ENCODE measurements at regions not wholly inside any gene's neighbourhood (a gene's known extent, or its start where the extent isn't known, plus 50 kb on each side); places are given as distances from the start of the nearest gene placed in this dataset.

- H2BK15ac ChIP-seq (ENCODE audit: low read length): peak overlapping the region; percentile 4
- no peak overlapping the region for H3K4me2 ChIP-seq (ENCODE audit: insufficient read depth, low read length, poor library complexity, severe bottlenecking)
- H3K4ac ChIP-seq (ENCODE audit: low read length): no peak overlapping the region
- peak overlapping the region; percentile 76 for H3K18ac ChIP-seq (ENCODE audit: low read length)
- peak overlapping the region; percentile 87 for H2AFZ ChIP-seq (ENCODE audit: low read length)
- no peaks in the 10 kb centered on the region for H3K9me3 ChIP-seq (replicated peaks in 1 of 2; ENCODE audit: control insufficient read depth in 2 of 2, insufficient read depth in 1 of 2, low read depth in 1 of 2, low read length in 2 of 2)
- H4K91ac ChIP-seq (ENCODE audit: low read depth, low read length, poor library complexity): no peak overlapping the region
- no peak overlapping the region for H3K27ac ChIP-seq (replicated peaks; ENCODE audit: low read length)
- H3K79me1 ChIP-seq (ENCODE audit: low read depth, low read length): no peaks in the 10 kb centered on the region
- no peaks in the 10 kb centered on the region for H3K27me3 ChIP-seq (ENCODE audit: control insufficient read depth in 3 of 3, insufficient read depth in 3 of 3, low read depth in 1 of 3, low read length in 3 of 3)
- H3K23ac ChIP-seq (ENCODE audit: low read depth, low read length, poor library complexity): no peak overlapping the region
- no CpG with 5 or more reads among the region's 21 CpGs for WGBS, 2 donors (ENCODE audit: extremely low coverage in 2 of 2, insufficient read length in 2 of 2, insufficient replicate concordance in 1 of 2)
- H3K14ac ChIP-seq (ENCODE audit: low read length): no peak overlapping the region
- H3K4me1 ChIP-seq (ENCODE audit: control insufficient read depth in 2 of 2, insufficient read depth in 1 of 2, low read depth in 1 of 2, low read length in 2 of 2): peaks cover 4 to 5% of the 10 kb centered on the region in 2 donors
- H2BK12ac ChIP-seq (ENCODE audit: low read length): no peak overlapping the region
- no peak overlapping the region for H3K4me3 ChIP-seq (ENCODE audit: low read length in 2 of 2)
- no peak overlapping the region for H2AK5ac ChIP-seq (ENCODE audit: low read depth, low read length)
- no peak overlapping the region for H3K9ac ChIP-seq (ENCODE audit: low read depth, low read length, poor library complexity)
- no peak overlapping the region for H4K8ac ChIP-seq (ENCODE audit: low read depth, low read length)
- no peak overlapping the region for H2BK5ac ChIP-seq (ENCODE audit: low read length)
- H2BK120ac ChIP-seq (ENCODE audit: low read depth, low read length): no peak overlapping the region
- no peaks in the 10 kb centered on the region for H3K36me3 ChIP-seq (replicated peaks in 1 of 2; ENCODE audit: control insufficient read depth in 2 of 2, insufficient read depth in 2 of 2, low read length in 2 of 2)
- no peak for DNase-seq (ENCODE audit: low spot score)
Observed at GRCh38 chr20:50285376-50286173, 94.9 kb downstream of the CEBPB start.

DNA sequence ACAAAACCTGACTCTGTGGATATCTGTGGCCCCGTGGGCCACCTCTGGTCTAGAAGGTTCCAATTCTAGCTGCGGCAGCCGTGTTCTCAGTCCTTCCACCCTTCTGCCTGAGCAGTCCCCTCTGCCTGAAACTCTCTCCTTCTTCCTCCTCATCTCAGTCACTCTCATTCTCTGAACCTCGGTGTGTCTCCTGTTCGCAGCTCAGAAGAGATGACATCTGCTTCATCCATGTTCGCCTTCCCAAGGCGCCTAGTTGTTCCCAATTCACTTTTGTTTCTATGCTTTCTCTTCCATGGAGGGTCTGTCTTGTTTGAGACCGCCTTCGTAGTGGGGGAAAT is 95.5 kb downstream of the CEBPB start:
- Histone ChIP-seq H3K4me2 (ENCODE audit: insufficient read depth, low read length, poor library complexity, severe bottlenecking) (no peak overlapping the region), H2BK120ac (ENCODE audit: low read depth, low read length) (no peak overlapping the region), H2AFZ (ENCODE audit: low read length) (peak overlapping the region; percentile 87), H3K79me1 (ENCODE audit: low read depth, low read length) (no peaks in the 10 kb centered on the region), H3K36me3 (replicated peaks in 1 of 2; ENCODE audit: control insufficient read depth in 2 of 2, insufficient read depth in 2 of 2, low read length in 2 of 2) (no peaks in the 10 kb centered on the region), H3K23ac (ENCODE audit: low read depth, low read length, poor library complexity) (no peak overlapping the region), H4K8ac (ENCODE audit: low read depth, low read length) (no peak overlapping the region), H3K27ac (replicated peaks; ENCODE audit: low read length) (no peak overlapping the region), H3K4ac (ENCODE audit: low read length) (no peak overlapping the region), H3K4me1 (ENCODE audit: control insufficient read depth in 2 of 2, insufficient read depth in 1 of 2, low read depth in 1 of 2, low read length in 2 of 2) (peaks cover 5 to 7% of the 10 kb centered on the region in 2 donors), H2AK5ac (ENCODE audit: low read depth, low read length) (no peak overlapping the region), H3K9ac (ENCODE audit: low read depth, low read length, poor library complexity) (no peak overlapping the region), H3K27me3 (ENCODE audit: control insufficient read depth in 3 of 3, insufficient read depth in 3 of 3, low read depth in 1 of 3, low read length in 3 of 3) (no peaks in the 10 kb centered on the region), H3K9me3 (replicated peaks in 1 of 2; ENCODE audit: control insufficient read depth in 2 of 2, insufficient read depth in 1 of 2, low read depth in 1 of 2, low read length in 2 of 2) (no peaks in the 10 kb centered on the region), H2BK15ac (ENCODE audit: low read length) (no peak overlapping the region), H3K14ac (ENCODE audit: low read length) (no peak overlapping the region), H3K18ac (ENCODE audit: low read length) (peak overlapping the region; percentile 40), H4K91ac (ENCODE audit: low read depth, low read length, poor library complexity) (no peak overlapping the region), H2BK5ac (ENCODE audit: low read length) (no peak overlapping the region), H3K4me3 (ENCODE audit: low read length in 2 of 2) (no peak overlapping the region), H2BK12ac (ENCODE audit: low read length) (no peak overlapping the region)
- no CpG with 5 or more reads among the region's 9 CpGs for WGBS, 2 donors (ENCODE audit: extremely low coverage in 2 of 2, insufficient read length in 2 of 2, insufficient replicate concordance in 1 of 2)
- DNase-seq (ENCODE audit: low spot score): no peak

DNA sequence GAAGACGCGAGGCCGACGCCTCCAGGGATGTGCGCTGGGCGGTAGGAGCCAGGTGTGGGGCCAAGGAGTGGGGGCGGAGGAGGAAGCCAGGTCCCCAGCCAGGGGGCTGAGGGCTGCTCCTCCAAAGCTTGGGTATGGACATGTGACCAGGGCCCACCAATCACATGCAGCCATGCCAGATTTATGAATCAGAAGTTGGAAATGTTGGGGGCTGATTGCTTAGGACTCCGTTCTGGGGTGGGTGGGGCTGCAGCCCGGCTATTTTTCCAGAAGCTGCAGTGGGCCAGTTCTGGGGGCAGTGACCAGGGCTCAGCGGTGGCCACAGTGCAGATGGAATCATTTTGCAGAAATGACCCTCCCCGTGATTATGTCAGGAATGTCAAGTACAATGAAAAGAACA is 96.0 kb downstream of the CEBPB start:
- WGBS, 2 donors (ENCODE audit: extremely low coverage in 2 of 2, insufficient read length in 2 of 2, insufficient replicate concordance in 1 of 2): no CpG with 5 or more reads among the region's 11 CpGs
- Histone ChIP-seq H2BK5ac (ENCODE audit: low read length) (no peak overlapping the region), H3K9ac (ENCODE audit: low read depth, low read length, poor library complexity) (no peak overlapping the region), H2BK12ac (ENCODE audit: low read length) (no peak overlapping the region), H3K79me1 (ENCODE audit: low read depth, low read length) (no peaks in the 10 kb centered on the region), H3K14ac (ENCODE audit: low read length) (no peak overlapping the region), H3K4me1 (ENCODE audit: control insufficient read depth in 2 of 2, insufficient read depth in 1 of 2, low read depth in 1 of 2, low read length in 2 of 2) (peaks cover 5 to 11% of the 10 kb centered on the region in 2 donors), H2BK15ac (ENCODE audit: low read length) (no peak overlapping the region), H2AK5ac (ENCODE audit: low read depth, low read length) (no peak overlapping the region), H3K4me2 (ENCODE audit: insufficient read depth, low read length, poor library complexity, severe bottlenecking) (no peak overlapping the region), H3K23ac (ENCODE audit: low read depth, low read length, poor library complexity) (peak overlapping the region; percentile 14), H3K18ac (ENCODE audit: low read length) (no peak overlapping the region), H3K4me3 (ENCODE audit: low read length in 2 of 2) (no peak overlapping the region), H3K27me3 (ENCODE audit: control insufficient read depth in 3 of 3, insufficient read depth in 3 of 3, low read depth in 1 of 3, low read length in 3 of 3) (no peaks in the 10 kb centered on the region), H3K9me3 (replicated peaks in 1 of 2; ENCODE audit: control insufficient read depth in 2 of 2, insufficient read depth in 1 of 2, low read depth in 1 of 2, low read length in 2 of 2) (no peaks in the 10 kb centered on the region), H4K91ac (ENCODE audit: low read depth, low read length, poor library complexity) (no peak overlapping the region), H3K27ac (replicated peaks; ENCODE audit: low read length) (no peak overlapping the region), H2BK120ac (ENCODE audit: low read depth, low read length) (no peak overlapping the region), H3K36me3 (replicated peaks in 1 of 2; ENCODE audit: control insufficient read depth in 2 of 2, insufficient read depth in 2 of 2, low read length in 2 of 2) (no peaks in the 10 kb centered on the region), H4K8ac (ENCODE audit: low read depth, low read length) (no peak overlapping the region), H3K4ac (ENCODE audit: low read length) (no peak overlapping the region), H2AFZ (ENCODE audit: low read length) (peak overlapping the region; percentile 87)
- DNase-seq (ENCODE audit: low spot score): no peak

GRCh38 chr20:50287512-50287911 is 96.9 kb downstream of the CEBPB start:
- Histone ChIP-seq H4K8ac (ENCODE audit: low read depth, low read length) (no peak overlapping the region), H3K79me1 (ENCODE audit: low read depth, low read length) (no peaks in the 10 kb centered on the region), H3K14ac (ENCODE audit: low read length) (no peak overlapping the region), H3K4me2 (ENCODE audit: insufficient read depth, low read length, poor library complexity, severe bottlenecking) (no peak overlapping the region), H3K27me3 (ENCODE audit: control insufficient read depth in 3 of 3, insufficient read depth in 3 of 3, low read depth in 1 of 3, low read length in 3 of 3) (no peaks in the 10 kb centered on the region), H3K27ac (replicated peaks; ENCODE audit: low read length) (no peak overlapping the region), H2BK120ac (ENCODE audit: low read depth, low read length) (no peak overlapping the region), H3K4ac (ENCODE audit: low read length) (no peak overlapping the region), H3K4me1 (ENCODE audit: control insufficient read depth in 2 of 2, insufficient read depth in 1 of 2, low read depth in 1 of 2, low read length in 2 of 2) (peaks cover 6 to 11% of the 10 kb centered on the region in 2 donors), H3K4me3 (ENCODE audit: low read length in 2 of 2) (no peak overlapping the region), H3K23ac (ENCODE audit: low read depth, low read length, poor library complexity) (no peak overlapping the region), H3K9me3 (replicated peaks in 1 of 2; ENCODE audit: control insufficient read depth in 2 of 2, insufficient read depth in 1 of 2, low read depth in 1 of 2, low read length in 2 of 2) (no peaks in the 10 kb centered on the region), H3K18ac (ENCODE audit: low read length) (no peak overlapping the region), H3K36me3 (replicated peaks in 1 of 2; ENCODE audit: control insufficient read depth in 2 of 2, insufficient read depth in 2 of 2, low read length in 2 of 2) (no peaks in the 10 kb centered on the region), H2AK5ac (ENCODE audit: low read depth, low read length) (peak overlapping the region; percentile 57), H2AFZ (ENCODE audit: low read length) (no peak overlapping the region), H3K9ac (ENCODE audit: low read depth, low read length, poor library complexity) (no peak overlapping the region), H2BK5ac (ENCODE audit: low read length) (no peak overlapping the region), H4K91ac (ENCODE audit: low read depth, low read length, poor library complexity) (no peak overlapping the region), H2BK12ac (ENCODE audit: low read length) (no peak overlapping the region), H2BK15ac (ENCODE audit: low read length) (no peak overlapping the region)
- DNase-seq (ENCODE audit: low spot score): no peak
- no CpG with 5 or more reads among the region's 4 CpGs for WGBS, 2 donors (ENCODE audit: extremely low coverage in 2 of 2, insufficient read length in 2 of 2, insufficient replicate concordance in 1 of 2)

Measured in neuronal stem cell (in vitro differentiated cells).